ENCODE measurements at regions not wholly inside any gene's neighbourhood (a gene's known extent, or its start where the extent isn't known, plus 50 kb on each side); places are given as distances from the start of the nearest gene placed in this dataset.

- CTCF ChIA-PET (ENCODE audit: unreplicated experiment) = no interaction called here
- POLR2A ChIA-PET = interaction anchor here (0.5 to 0.6 kb wide), 2 partner anchors 285 to 605 kb away, joined by 3 read pairs; no protein-coding TSS in a partner anchor
- Histone ChIP-seq H2AFZ (ENCODE audit: low read length) (no peak overlapping the region), H3K9me3 (ENCODE audit: low read length) (no peaks in the 10 kb centered on the region), H4K20me1 (ENCODE audit: insufficient read depth, low read length) (no peaks in the 10 kb centered on the region), H3K27ac (ENCODE audit: low read depth, low read length, poor library complexity, severe bottlenecking) (no peak overlapping the region), H3K36me3 (ENCODE audit: insufficient read depth, low read length) (no peaks in the 10 kb centered on the region), H3K4me2 (ENCODE audit: low read length) (no peak overlapping the region), H3K9me2 (ENCODE audit: insufficient read depth, low read length) (no peaks in the 10 kb centered on the region), H3K79me2 (ENCODE audit: insufficient read depth, low read depth, low read length) (no peaks in the 10 kb centered on the region), H3K4me3 (ENCODE audit: low read depth, low read length, poor library complexity, severe bottlenecking) (no peak overlapping the region), H3K4me1 (ENCODE audit: insufficient read depth, low read length, poor library complexity, severe bottlenecking) (no peaks in the 10 kb centered on the region)
- no peak for TF ChIP-seq EZH2phosphoT487 (IDR thresholded peaks at IDR 0.05; ENCODE audit: borderline replicate concordance, low read depth, low read length)
- TF ChIP-seq CTCF (conservative IDR thresholded peaks at IDR 0.05; ENCODE audit: low read length) = no peak
- no peak for DNase-seq (ENCODE audit: low spot score)
- intact Hi-C loops (cut with micrococcal nuclease; ENCODE audit: unreplicated experiment) = no loop called here
- no TSS peak for BruUV-seq (replicated peaks)
Observed at GRCh38 chr2:41283079-41283775, 764.6 kb upstream of the PKDCC start.

- no peaks in the 10 kb centered on the region for H4K20me1 ChIP-seq (ENCODE audit: insufficient read depth, low read length)
- no peaks in the 10 kb centered on the region for H3K79me2 ChIP-seq (ENCODE audit: insufficient read depth, low read depth, low read length)
- intact Hi-C loops (cut with micrococcal nuclease; ENCODE audit: unreplicated experiment) = no loop called here
- no peaks in the 10 kb centered on the region for H3K4me1 ChIP-seq (ENCODE audit: insufficient read depth, low read length, poor library complexity, severe bottlenecking)
- ChIA-PET POLR2A (interaction anchor here (0.5 to 0.7 kb wide), 3 partner anchors 123 to 311 kb away, joined by 3 to 6 read pairs (median 5); no protein-coding TSS in a partner anchor), CTCF (ENCODE audit: unreplicated experiment) (no interaction called here)
- no peaks in the 10 kb centered on the region for H3K9me3 ChIP-seq (ENCODE audit: low read length)
- TF ChIP-seq CTCF (conservative IDR thresholded peaks at IDR 0.05; ENCODE audit: low read length) (no peak), EZH2phosphoT487 (IDR thresholded peaks at IDR 0.05; ENCODE audit: borderline replicate concordance, low read depth, low read length) (no peak)
- H3K4me3 ChIP-seq (ENCODE audit: low read depth, low read length, poor library complexity, severe bottlenecking) = no peak overlapping the region
- no peak overlapping the region for H3K4me2 ChIP-seq (ENCODE audit: low read length)
- BruUV-seq (replicated peaks) = no TSS peak
- H3K27ac ChIP-seq (ENCODE audit: low read depth, low read length, poor library complexity, severe bottlenecking) = no peak overlapping the region
- no peak overlapping the region for H2AFZ ChIP-seq (ENCODE audit: low read length)
- no peak for DNase-seq (ENCODE audit: low spot score)
- no peaks in the 10 kb centered on the region for H3K9me2 ChIP-seq (ENCODE audit: insufficient read depth, low read length)
- no peaks in the 10 kb centered on the region for H3K36me3 ChIP-seq (ENCODE audit: insufficient read depth, low read length)
Observed at GRCh38 chr2:41293491-41293890, 754.3 kb upstream of the PKDCC start.

- CTCF ChIA-PET (ENCODE audit: unreplicated experiment) = no interaction called here
- Histone ChIP-seq H3K36me3 (ENCODE audit: insufficient read depth, low read length) (no peaks in the 10 kb centered on the region), H3K9me3 (ENCODE audit: low read length) (no peaks in the 10 kb centered on the region), H3K4me3 (ENCODE audit: low read depth, low read length, poor library complexity, severe bottlenecking) (no peak overlapping the region), H2AFZ (ENCODE audit: low read length) (no peak overlapping the region), H3K79me2 (ENCODE audit: insufficient read depth, low read depth, low read length) (no peaks in the 10 kb centered on the region), H3K4me2 (ENCODE audit: low read length) (no peak overlapping the region), H3K4me1 (ENCODE audit: insufficient read depth, low read length, poor library complexity, severe bottlenecking) (no peaks in the 10 kb centered on the region), H4K20me1 (ENCODE audit: insufficient read depth, low read length) (no peaks in the 10 kb centered on the region), H3K9me2 (ENCODE audit: insufficient read depth, low read length) (no peaks in the 10 kb centered on the region), H3K27ac (ENCODE audit: low read depth, low read length, poor library complexity, severe bottlenecking) (no peak overlapping the region)
- DNase-seq (ENCODE audit: low spot score) = no peak
- no TSS peak for BruUV-seq (replicated peaks)
- no peak for TF ChIP-seq EZH2phosphoT487 (IDR thresholded peaks at IDR 0.05; ENCODE audit: borderline replicate concordance, low read depth, low read length)
- no peak for TF ChIP-seq CTCF (conservative IDR thresholded peaks at IDR 0.05; ENCODE audit: low read length)
- intact Hi-C loops (cut with micrococcal nuclease; ENCODE audit: unreplicated experiment) = no loop called here
- POLR2A ChIA-PET = no interaction called here
Observed at GRCh38 chr2:41294331-41294730, 753.5 kb upstream of the PKDCC start.
